HG03432 (cell line): ENCODE measurements at regions not wholly inside any gene's neighbourhood (a gene's known extent, or its start where the extent isn't known, plus 50 kb on each side); places are given as distances from the start of the nearest gene placed in this dataset.

ENCODE experiments used
- ATAC-seq: cut with Tn5 transposase; IDR thresholded peaks from one replicate; pipeline ENCODE4 v1.9.1; 2021; ENCODE audit warnings: mild to moderate bottlenecking, moderate library complexity; ENCODE audit not compliant: unreplicated experiment

- no peak for ATAC-seq
These were observed 287.0 kb downstream of the ICOS start for GRCh38 chr2:204223544-204223943.

DNA sequence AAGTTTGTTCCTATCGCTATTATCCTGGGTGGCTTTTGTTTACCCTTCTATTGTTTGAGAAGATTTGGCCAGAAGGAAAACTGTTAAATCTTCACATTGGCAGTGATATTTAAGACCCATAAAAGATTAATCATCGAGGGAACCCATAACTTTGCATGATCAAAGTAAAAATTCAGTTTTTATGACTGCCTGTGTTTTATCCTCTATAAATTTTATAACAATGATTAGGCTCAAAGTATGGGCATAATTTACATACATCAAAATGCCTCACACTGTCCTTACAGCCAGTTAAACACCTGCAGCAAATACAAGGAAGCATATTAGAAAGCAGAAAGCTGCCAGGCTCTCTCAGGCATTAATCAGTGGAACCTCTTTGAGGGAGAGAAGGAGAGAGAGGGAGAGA, 289.1 kb downstream of the ICOS start:
- ATAC-seq = no peak

DNA sequence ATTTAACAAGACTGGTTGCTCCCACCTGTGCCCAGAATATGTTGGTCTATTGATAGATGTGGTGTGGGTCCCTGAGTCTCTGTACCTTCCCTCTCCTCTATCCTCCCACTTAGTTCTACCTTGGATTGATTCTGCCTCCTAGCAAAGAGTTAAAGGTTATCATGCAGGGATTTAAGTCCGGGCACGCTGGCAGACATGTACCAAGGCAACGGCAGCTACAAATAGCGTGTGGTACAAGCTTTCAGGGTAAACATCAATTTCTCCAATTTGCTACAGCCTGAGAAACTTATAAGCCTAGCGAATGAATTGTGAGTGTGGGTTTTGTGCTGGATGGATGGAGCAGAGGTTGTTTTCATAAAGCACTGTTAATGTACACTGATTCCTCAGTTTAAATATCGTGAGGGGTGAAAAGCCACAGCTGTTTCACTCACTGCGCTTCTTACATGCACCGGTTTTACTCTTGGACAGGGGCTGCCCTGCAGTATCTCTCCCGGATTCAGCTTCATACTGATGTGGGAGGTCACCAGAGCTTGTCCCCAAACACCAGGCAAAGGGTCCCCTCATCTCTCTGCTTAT, 289.8 kb downstream of the ICOS start:
- ATAC-seq = no peak

GRCh38 chr2:204228169-204228886, 291.8 kb downstream of the ICOS start:
- ATAC-seq = no peak

DNA sequence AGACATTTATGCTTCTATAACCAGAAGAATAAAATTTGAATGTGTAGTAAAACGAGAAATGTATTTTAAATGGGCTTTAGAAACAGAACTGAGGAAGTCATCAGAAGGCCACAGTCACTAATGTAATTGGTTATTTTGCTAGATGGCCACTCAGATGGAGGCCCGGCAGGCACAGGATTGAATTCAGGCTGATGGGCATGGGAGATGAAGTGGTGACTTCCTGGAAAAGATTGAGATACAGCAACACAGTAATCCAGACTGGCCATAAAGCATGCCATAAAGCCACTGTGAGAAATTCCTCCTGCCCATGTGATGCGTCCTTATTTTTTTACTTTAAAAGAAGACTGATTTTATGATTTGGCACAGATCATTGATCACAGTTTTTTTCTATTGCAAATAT, 297.7 kb downstream of the ICOS start:
- no peak for ATAC-seq

DNA sequence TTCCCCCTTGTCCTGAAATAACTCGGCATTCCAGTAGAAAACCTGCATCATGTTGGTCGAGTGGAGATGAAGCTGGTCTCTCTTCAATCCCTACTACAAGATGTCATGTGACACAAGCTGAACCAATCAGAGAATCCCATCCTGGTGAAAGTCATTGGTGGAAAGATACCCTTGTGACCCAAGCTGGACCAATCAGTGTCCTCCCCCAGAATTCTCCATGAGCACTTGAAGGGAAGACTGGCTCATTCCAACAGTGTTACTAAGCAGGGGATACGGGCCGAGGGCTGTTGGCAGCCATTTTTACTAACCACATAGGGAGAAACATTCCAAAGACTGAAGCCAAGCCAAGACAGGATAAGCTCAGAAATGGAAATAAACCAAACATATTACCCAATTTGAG, 298.3 kb downstream of the ICOS start:
- ATAC-seq = no peak

GRCh38 chr2:204237416-204237815, 300.9 kb downstream of the ICOS start:
- ATAC-seq = no peak

DNA sequence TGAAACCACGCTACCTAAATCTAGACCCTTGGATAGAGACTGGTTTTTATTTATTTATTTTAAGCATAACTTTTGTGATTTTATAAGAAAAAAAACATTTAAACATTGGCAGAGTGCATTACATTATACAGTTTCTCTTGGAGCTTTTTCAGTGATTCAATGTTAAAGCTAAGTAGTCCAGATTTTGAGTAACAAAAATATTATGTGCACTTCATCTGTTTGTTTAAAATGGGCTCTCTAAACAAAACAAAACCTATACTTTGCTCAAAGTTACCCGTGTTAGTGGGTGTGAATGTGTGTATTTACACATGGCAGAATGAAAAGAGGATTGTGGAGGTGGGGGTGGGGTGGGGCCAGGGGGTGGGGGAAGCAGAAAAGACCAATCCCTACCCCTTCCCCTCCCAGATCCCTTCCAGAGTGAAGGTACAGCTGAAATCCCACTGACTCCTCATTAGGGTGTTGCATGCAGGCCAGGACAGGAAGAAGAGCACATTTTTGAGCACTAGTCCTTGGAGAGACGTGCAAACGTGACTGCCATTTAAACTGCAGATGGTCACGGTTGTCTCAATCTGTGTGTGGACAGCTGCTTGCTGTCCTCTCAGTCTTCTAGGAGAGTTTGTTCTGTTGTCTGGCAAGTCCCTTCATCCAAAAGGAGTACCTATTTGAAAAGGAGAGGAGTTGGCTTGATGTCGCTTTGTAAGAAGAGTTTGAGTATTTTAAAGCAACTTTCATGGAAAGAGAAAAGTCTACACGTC, 303.0 kb downstream of the ICOS start:
- ATAC-seq = no peak

- ATAC-seq = no peak
These were observed 304.3 kb upstream of the PARD3B start for GRCh38 chr2:204240961-204241360.

- ATAC-seq = no peak
These were observed 295.8 kb upstream of the PARD3B start for GRCh38 chr2:204249437-204249836.

- ATAC-seq = no peak
These were observed 294.6 kb upstream of the PARD3B start for GRCh38 chr2:204250692-204251091.

DNA sequence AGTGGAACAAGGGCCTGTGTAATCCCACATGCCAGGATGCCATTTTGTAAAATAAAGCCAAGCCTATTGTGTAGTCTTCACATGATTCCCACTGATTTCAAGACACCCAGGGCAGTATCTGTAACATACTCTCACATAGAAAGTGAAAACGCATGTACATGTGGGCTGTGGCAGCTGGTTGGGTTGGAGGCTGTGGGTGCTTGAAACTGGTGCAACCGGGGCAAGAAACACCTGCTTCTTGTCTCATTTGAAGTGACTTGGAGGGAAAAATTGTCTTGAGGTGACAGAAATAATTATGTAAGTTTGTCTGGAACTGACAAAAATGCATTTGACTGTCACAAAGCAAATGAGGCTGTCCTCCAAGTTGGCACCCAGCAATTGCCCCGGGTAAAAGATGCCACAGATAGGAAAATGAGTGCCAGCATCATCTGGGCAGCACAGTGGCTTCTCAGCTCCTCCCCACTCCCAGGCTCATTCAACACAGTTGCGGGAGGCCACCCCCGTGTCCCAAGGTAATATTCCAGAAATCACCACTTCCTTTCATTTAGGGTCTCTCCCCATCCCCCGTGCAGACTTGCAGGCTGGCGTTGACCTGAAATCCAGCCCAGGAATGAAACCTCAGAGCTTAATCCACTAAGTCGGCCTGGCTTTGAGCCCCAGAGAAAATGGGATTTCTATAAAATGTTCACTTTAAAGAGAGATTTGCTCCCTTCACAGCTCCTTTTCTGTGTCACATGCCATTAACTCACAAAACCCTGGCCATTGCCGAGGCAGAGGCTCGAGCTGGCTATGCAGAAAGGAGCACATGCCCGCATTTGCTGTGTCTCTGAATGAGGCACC, 293.9 kb upstream of the PARD3B start:
- ATAC-seq = peak; percentile 76

GRCh38 chr2:204251998-204252376, 293.3 kb upstream of the PARD3B start:
- ATAC-seq = no peak

DNA sequence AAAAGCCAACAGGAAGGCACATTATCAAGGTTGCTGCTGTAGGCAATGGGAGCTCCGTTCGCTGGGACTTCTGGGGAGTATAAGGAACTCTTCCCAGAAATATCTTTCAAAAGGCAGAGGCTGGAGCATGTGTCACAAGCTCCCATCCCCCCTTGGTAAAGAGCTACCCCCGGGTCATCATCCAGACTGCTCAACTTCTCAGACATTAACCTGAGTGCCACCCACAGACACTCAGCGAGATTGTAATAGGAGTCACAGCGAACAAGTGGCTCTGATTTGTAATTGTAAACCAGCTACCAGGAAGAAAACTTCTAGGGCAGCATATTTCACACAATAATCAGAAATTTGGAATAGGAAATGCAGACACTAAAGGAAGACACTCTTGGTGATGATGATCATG, 290.2 kb upstream of the PARD3B start:
- ATAC-seq = no peak

GRCh38 chr2:204255526-204255925, 289.7 kb upstream of the PARD3B start:
- ATAC-seq = no peak

- ATAC-seq = no peak
These were observed 287.5 kb upstream of the PARD3B start for GRCh38 chr2:204257781-204258180.

GRCh38 chr2:204258890-204259289, 286.4 kb upstream of the PARD3B start:
- no peak for ATAC-seq

GRCh38 chr2:204260162-204260877, 285.0 kb upstream of the PARD3B start:
- peak; percentile 69 for ATAC-seq

DNA sequence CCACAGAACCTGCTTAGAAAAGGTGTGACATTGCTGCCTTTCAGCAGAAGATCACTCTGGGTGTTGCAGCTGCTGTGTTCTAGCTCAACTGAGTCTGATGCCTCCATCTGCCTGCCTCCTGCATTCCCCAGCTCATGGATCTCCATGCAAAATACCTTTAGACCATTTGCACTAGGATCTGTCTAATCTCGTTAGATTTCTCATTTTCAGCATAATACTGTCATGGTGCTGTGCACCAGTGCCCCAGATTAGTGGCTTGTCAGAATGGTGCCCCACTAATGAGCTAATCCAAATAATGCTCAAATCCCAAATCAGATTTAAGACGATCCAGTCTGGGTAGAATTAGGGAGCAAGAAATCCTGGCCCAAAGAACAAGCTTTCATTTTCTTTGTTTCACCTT, 284.4 kb upstream of the PARD3B start:
- ATAC-seq = no peak

GRCh38 chr2:204261846-204262245, 283.4 kb upstream of the PARD3B start:
- ATAC-seq = no peak

DNA sequence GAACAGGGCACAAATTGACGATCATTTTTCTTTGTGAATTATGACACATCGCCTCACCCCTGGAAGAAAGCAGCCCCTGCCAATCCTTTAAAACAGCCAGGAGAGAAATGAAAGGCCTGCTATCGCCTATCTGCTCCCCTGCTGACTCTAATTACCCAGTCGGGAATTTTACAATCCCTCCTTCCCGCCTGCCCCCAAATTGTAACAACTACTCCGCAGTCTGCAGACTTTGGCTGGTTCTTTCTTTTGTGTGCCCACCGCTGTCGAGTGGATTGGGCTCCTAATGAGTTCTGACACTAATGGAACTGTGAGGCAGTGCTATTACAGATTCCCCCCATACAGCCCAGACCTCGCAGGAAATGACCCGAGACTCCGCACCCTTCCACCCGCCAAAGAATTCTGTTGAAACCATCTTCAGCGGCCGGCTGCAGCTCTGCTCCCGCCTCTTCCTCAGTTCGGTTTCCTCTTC, 281.2 kb upstream of the PARD3B start:
- ATAC-seq = no peak
